Subcutaneous abdominal adipose tissue (tissue), 5 donors: ENCODE measurements at regions not wholly inside any gene's neighbourhood (a gene's known extent, or its start where the extent isn't known, plus 50 kb on each side); places are given as distances from the start of the nearest gene placed in this dataset.

Source experiments
- H3K27ac ChIP-seq: one replicate; pipeline ENCODE4 v1.7.0; 2013; ENCODE audit warnings: low read depth, mild to moderate bottlenecking, inconsistent platforms, low read length, moderate library complexity
- H3K27me3 ChIP-seq, 5 donors: one replicate each; pipeline ENCODE4 v1.7.0; 2013; ENCODE audit warnings: low read length in 5 of 5, inconsistent platforms in 1 of 5; ENCODE audit not compliant: control insufficient read depth in 5 of 5, insufficient read depth in 4 of 5
- H3K36me3 ChIP-seq, 5 donors: one replicate each; pipeline ENCODE4 v1.7.0; 2013; ENCODE audit warnings: low read length in 5 of 5; ENCODE audit not compliant: control insufficient read depth in 5 of 5, insufficient read depth in 5 of 5
- H3K4me1 ChIP-seq, 5 donors: one replicate each; pipeline ENCODE4 v1.7.0; 2013; ENCODE audit warnings: low read length in 5 of 5, mild to moderate bottlenecking in 3 of 5, moderate library complexity in 1 of 5; ENCODE audit not compliant: control insufficient read depth in 5 of 5, insufficient read depth in 5 of 5
- H3K4me3 ChIP-seq, 5 donors: one replicate each; pipeline ENCODE4 v1.7.0; 2013; ENCODE audit warnings: low read length in 5 of 5, low read depth in 1 of 5
- H3K9ac ChIP-seq, 5 donors: one replicate each; pipeline ENCODE4 v1.7.0; 2013; ENCODE audit warnings: low read length in 5 of 5, mild to moderate bottlenecking in 4 of 5, moderate library complexity in 3 of 5
- H3K9me3 ChIP-seq, 5 donors: one replicate each; pipeline ENCODE4 v1.7.0; 2013; ENCODE audit warnings: low read length in 5 of 5; ENCODE audit not compliant: control insufficient read depth in 5 of 5
- donor health status: healthy.
- donor health status: healthy.
- donor health status: healthy.
- donor health status: healthy.
- donor health status: healthy.

DNA sequence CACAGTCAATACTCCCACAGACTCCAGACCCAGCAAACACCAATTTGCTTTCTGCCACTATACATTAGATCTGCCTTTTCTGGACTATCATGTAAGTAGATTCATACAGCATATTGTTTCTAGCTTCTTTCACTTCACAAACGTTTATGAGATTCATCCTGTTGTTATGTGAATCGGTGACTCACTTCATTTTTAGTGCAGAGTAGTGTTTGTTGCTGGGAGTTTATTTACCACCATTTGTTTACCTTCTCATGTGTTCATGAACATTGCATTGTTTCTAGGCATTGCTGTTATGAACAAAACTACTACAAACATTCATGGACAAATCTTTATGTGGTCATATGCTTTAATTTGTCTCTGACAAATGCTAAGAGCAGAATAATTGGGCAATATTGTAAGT is 807.8 kb upstream of the TMEM132C start:
- H3K9me3 ChIP-seq: no peaks in the 10 kb centered on the region
- H3K9ac ChIP-seq: no peak overlapping the region
- no peak overlapping the region for H3K4me3 ChIP-seq
- no peaks in the 10 kb centered on the region for H3K4me1 ChIP-seq
- H3K36me3 ChIP-seq: no peaks in the 10 kb centered on the region
- H3K27ac ChIP-seq: no peak overlapping the region
- peaks cover 11 to 19% (median 17%) of the 10 kb centered on the region in 5 donors for H3K27me3 ChIP-seq

DNA sequence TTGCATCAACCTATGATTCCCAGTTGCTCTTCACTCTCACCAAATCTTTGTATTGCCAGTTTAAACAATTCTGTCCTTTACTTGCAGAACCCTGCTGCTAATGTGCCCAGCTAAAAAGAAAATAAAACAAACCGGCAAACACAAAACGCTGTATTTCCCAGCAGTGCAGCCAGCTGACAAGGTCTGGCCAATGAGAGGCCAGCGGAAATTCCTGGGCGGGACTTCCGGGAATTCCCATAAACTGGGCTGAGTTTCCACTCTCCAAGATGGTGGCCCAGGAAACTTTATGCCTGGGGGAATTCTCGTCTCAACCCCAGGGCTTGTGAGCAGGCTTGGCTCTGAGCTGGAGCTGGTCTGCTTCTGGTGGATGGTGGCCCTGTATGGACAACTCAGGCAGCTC is 807.3 kb upstream of the TMEM132C start:
- no peak overlapping the region for H3K27ac ChIP-seq
- H3K9me3 ChIP-seq: no peaks in the 10 kb centered on the region
- H3K27me3 ChIP-seq: peaks cover 6 to 16% (median 15%) of the 10 kb centered on the region in 5 donors
- H3K36me3 ChIP-seq: no peaks in the 10 kb centered on the region
- H3K9ac ChIP-seq: no peak overlapping the region
- no peaks in the 10 kb centered on the region for H3K4me1 ChIP-seq
- H3K4me3 ChIP-seq: no peak overlapping the region

DNA sequence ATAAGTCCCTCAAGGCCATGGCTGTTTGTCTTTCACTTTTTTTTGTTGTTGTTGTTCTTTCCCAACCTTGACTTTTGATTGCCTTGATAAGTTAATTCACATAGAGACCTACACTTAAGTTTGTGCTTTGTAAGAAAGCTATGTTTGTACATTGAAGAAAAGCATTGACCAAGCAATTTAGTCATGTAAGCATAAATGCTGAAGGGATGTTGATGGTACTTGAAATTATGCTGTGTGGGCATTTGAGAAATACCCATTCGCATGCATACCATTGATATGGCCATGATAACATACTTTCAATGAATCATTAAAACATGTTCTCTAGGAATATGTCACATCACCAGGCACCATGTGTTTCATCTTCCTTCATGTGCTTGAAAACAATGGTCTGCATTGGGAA is 803.7 kb upstream of the TMEM132C start:
- no peaks in the 10 kb centered on the region for H3K4me1 ChIP-seq
- no peak overlapping the region for H3K4me3 ChIP-seq
- no peak overlapping the region for H3K9ac ChIP-seq
- no peak overlapping the region for H3K27ac ChIP-seq
- H3K36me3 ChIP-seq: no peaks in the 10 kb centered on the region
- H3K9me3 ChIP-seq: no peaks in the 10 kb centered on the region
- H3K27me3 ChIP-seq: peaks cover 0 to 3% (median 0%) of the 10 kb centered on the region in 5 donors

DNA sequence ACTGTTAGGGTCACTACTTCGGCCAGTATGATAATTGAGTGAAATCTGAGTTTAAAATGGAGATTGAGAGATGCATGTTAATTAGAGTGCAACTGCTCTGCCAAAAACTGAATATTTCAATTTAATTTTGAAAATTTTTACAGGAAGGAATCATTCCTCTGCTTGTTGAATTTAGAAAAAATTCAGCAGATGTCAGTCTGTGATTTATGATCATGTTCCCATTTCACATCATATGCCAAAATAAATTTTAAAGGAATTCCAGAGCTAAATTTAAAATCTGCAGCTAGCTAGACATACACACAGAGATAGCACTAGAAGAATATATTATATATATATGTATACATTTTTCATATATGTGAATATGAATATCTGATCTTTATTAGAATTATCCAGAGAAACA is 797.6 kb upstream of the TMEM132C start:
- no peaks in the 10 kb centered on the region for H3K27me3 ChIP-seq
- H3K36me3 ChIP-seq: no peaks in the 10 kb centered on the region
- H3K27ac ChIP-seq: no peak overlapping the region
- no peaks in the 10 kb centered on the region for H3K4me1 ChIP-seq
- H3K9me3 ChIP-seq: no peaks in the 10 kb centered on the region
- H3K4me3 ChIP-seq: no peak overlapping the region
- H3K9ac ChIP-seq: no peak overlapping the region

DNA sequence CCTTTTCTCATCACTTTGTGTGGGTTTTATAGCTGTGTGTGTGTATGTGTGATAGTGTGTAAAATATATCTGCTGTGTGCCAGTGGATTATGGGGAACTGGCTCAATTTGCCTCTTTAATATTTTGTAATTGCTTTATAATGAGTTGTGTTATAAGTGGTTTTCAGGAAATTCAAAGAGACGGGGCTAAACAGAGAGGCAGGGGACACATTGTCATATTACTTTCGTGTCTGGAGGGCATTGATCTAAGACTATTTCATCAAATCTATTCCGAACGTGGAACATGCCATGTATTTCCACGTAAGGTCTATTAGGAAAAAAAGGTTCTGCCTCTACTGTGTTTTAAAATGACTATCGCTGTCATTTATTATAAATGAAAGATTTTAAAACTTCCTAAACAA is 793.2 kb upstream of the TMEM132C start:
- Histone ChIP-seq H3K4me3 (no peak overlapping the region), H3K27me3 (no peaks in the 10 kb centered on the region), H3K4me1 (no peaks in the 10 kb centered on the region), H3K36me3 (no peaks in the 10 kb centered on the region), H3K9ac (no peak overlapping the region), H3K9me3 (no peaks in the 10 kb centered on the region), H3K27ac (no peak overlapping the region)

DNA sequence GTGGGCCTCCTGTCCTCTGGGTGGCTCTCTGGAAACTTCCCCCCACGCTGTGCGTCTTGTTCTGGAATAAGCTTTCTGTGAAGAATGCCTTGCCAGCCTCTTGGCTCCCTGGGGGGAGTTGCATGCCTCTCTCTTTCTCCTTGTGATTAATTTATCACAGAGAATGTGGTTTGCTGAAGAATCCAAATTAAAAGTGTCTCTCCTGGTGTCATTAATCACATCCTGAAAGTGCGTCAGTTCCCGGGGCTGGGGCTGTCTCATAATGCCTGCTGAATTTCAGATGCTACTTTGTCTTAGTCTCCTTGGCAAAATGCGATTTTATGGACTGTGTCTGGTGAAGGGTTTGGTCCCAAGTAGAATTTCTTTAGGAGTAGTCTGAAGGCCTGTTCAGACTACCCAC is 787.7 kb upstream of the TMEM132C start:
- Histone ChIP-seq H3K9ac (no peak overlapping the region), H3K9me3 (peaks cover 0 to 2% (median 0%) of the 10 kb centered on the region in 5 donors), H3K27me3 (no peaks in the 10 kb centered on the region), H3K4me3 (no peak overlapping the region), H3K27ac (no peak overlapping the region), H3K4me1 (no peaks in the 10 kb centered on the region), H3K36me3 (no peaks in the 10 kb centered on the region)

DNA sequence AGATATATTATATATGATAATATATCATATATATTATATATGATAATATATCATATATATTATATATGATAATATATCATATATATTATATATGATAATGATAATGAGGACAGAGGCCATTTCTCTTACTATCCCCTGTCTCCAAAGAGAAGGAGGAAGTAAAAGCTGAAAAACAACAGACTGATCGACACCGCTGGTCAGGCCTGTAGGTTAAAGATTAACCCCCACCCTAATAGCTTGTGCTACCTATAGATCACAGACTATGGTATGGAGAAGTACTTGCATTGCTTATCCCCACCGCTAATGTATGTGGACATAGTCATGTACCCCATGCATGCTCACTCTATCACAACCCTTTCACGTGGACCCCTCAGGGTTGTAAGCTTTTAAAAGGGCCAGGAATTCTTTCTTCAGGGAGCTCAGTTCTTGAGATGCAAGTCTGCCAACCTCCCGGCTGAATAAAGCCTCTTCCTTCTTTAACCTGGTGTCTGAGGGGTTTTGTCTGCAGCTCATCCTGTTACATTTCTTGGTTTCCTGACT is 786.1 kb upstream of the TMEM132C start:
- Histone ChIP-seq H3K27ac (no peak overlapping the region), H3K9me3 (peaks cover 0 to 2% (median 0%) of the 10 kb centered on the region in 5 donors), H3K9ac (no peak overlapping the region), H3K4me1 (no peaks in the 10 kb centered on the region), H3K4me3 (no peak overlapping the region), H3K36me3 (no peaks in the 10 kb centered on the region), H3K27me3 (no peaks in the 10 kb centered on the region)

DNA sequence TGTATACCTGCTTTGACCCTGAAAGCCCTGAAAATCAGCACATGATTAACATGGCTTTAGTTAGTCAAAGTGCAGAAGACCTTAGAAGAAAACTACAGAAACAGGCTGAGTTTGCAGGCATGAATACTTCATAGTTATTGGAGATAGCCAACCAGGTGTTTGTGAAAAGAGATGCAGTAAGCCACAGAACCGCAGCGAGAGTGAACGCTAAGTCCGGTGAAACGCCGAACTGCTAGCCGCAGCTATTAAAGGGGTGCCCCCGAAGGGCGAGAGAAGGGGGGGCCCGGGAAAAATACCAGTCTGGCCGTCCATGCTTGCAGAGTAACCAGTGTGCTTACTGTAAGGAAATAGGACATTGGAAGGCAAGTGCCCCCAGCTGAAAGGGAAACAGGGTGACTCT is 784.0 kb upstream of the TMEM132C start:
- Histone ChIP-seq H3K9ac (no peak overlapping the region), H3K36me3 (no peaks in the 10 kb centered on the region), H3K9me3 (peaks cover 0 to 2% (median 0%) of the 10 kb centered on the region in 5 donors), H3K27me3 (no peaks in the 10 kb centered on the region), H3K4me1 (no peaks in the 10 kb centered on the region), H3K27ac (no peak overlapping the region), H3K4me3 (no peak overlapping the region)

DNA sequence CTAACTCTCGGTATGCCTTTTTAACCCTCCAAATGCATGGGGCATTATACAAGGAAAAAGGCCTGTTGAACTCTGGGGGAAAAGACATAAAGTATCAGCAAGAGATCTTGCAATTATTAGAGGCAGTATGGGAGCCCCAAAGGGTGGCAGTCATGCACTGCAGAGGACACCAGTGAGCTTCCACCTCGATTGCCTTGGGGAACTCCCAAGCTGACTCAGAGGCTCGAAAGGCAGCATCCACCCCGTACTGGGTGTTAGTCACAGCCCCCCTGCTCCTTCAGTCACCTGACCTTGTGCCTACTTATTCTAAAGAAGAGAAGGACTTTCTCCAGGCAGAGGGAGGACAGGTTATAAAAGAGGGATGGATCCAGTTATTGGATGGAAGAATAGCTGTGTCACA is 781.4 kb upstream of the TMEM132C start:
- Histone ChIP-seq H3K27ac (no peak overlapping the region), H3K9ac (no peak overlapping the region), H3K9me3 (peaks cover 0 to 2% (median 0%) of the 10 kb centered on the region in 5 donors), H3K4me1 (no peaks in the 10 kb centered on the region), H3K27me3 (no peaks in the 10 kb centered on the region), H3K36me3 (no peaks in the 10 kb centered on the region), H3K4me3 (no peak overlapping the region)

DNA sequence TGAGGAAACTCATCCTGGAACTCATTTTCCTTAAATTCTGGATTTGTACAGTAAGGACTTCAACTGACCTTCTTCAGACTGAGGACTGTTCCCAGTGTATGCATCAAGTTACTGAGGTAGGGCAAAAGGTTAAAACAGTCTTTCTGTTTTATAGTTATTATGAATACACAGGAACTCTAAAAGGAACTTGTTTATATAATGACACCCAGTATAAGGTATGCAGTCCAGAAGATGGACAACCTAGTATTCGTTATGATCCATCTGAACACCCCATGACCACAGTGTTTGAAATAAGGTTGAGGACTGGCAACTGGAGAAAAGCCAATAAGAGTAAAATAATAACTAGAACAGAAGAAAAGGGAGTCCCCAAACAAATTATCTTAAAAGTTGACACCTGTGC is 779.9 kb upstream of the TMEM132C start:
- Histone ChIP-seq H3K9ac (no peak overlapping the region), H3K27ac (no peak overlapping the region), H3K36me3 (no peaks in the 10 kb centered on the region), H3K9me3 (no peaks in the 10 kb centered on the region), H3K4me3 (no peak overlapping the region), H3K4me1 (no peaks in the 10 kb centered on the region), H3K27me3 (no peaks in the 10 kb centered on the region)

DNA sequence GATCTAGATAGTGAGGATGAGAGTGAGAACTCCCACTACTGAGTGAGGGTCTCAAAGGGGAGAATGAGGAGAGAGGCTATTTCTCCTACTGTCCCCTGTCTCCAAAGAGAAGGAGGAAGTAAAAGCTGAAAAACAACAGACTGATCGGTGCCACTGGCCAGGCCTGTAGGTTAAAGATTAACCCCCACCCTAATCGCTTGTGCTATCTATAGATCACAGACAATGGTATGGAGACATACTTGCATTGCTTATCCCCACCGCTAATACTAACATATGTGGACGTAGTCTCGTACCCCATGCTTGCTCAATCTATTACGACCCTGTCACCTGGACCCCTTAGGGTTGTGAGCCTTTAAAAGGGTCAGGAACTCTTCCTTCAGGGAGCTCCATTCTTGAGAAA is 777.9 kb upstream of the TMEM132C start:
- Histone ChIP-seq H3K27ac (no peak overlapping the region), H3K4me3 (no peak overlapping the region)

More for the DNA sequence above, 777.9 kb upstream of the TMEM132C start:
- no peaks in the 10 kb centered on the region for H3K36me3 ChIP-seq
- no peak overlapping the region for H3K9ac ChIP-seq
- no peaks in the 10 kb centered on the region for H3K4me1 ChIP-seq
- peaks cover 0 to 3% (median 0%) of the 10 kb centered on the region in 5 donors for H3K9me3 ChIP-seq
- H3K27me3 ChIP-seq: no peaks in the 10 kb centered on the region
